DOHH2 (cell line): ENCODE measurements at regions not wholly inside any gene's neighbourhood (a gene's known extent, or its start where the extent isn't known, plus 50 kb on each side); places are given as distances from the start of the nearest gene placed in this dataset.

Source experiments
- H3F3A ChIP-seq: fragments of 200-600 bp; sonication (generic), shearing (Covaris generic); 2 replicates; pipeline ENCODE4 v1.6.0; 2016; ENCODE audit warnings: antibody characterized with exemption, mild to moderate bottlenecking; ENCODE audit not compliant: control insufficient read depth, insufficient read depth
- H3K27ac ChIP-seq: fragments of 200-600 bp; sonication (generic); 2 replicates; pipeline ENCODE4 v1.5.1; 2014; ENCODE audit warnings: low read depth, mild to moderate bottlenecking, low read length, moderate library complexity
- H3K27me3 ChIP-seq: fragments of 200-600 bp; sonication (generic); 2 replicates; pipeline ENCODE4 v1.6.1; 2014; ENCODE audit warnings: mild to moderate bottlenecking, low read length, mixed read lengths; ENCODE audit not compliant: control insufficient read depth
- H3K36me3 ChIP-seq: fragments of 200-600 bp; sonication (generic); 2 replicates; pipeline ENCODE4 v1.6.1; 2014; ENCODE audit warnings: mild to moderate bottlenecking, low read length, moderate library complexity, mixed read lengths; ENCODE audit not compliant: control insufficient read depth
- H3K4me1 ChIP-seq: fragments of 200-600 bp; sonication (generic); 2 replicates; pipeline ENCODE4 v1.6.1; 2014; ENCODE audit warnings: mild to moderate bottlenecking, low read length, mixed read lengths; ENCODE audit not compliant: control insufficient read depth
- H3K4me2 ChIP-seq: fragments of 200-600 bp; sonication (generic); 2 replicates; pipeline ENCODE4 v1.6.0; 2014; ENCODE audit warnings: mild to moderate bottlenecking, low read length, moderate library complexity
- H3K4me3 ChIP-seq: fragments of 200-600 bp; sonication (generic); 2 replicates; pipeline ENCODE4 v1.5.1; 2014; ENCODE audit warnings: mild to moderate bottlenecking, low read length, mixed read lengths
- H3K79me2 ChIP-seq: fragments of 200-600 bp; sonication (generic); 2 replicates; pipeline ENCODE4 v1.6.1; 2014; ENCODE audit warnings: mild to moderate bottlenecking, low read length, mixed read lengths; ENCODE audit not compliant: control insufficient read depth
- H3K9me2 ChIP-seq: fragments of 200-600 bp; sonication (generic); replicated peaks from 2 replicates; pipeline ENCODE4 v1.6.1; 2014; ENCODE audit warnings: mild to moderate bottlenecking, low read length, mixed read lengths; ENCODE audit not compliant: control insufficient read depth
- H3K9me3 ChIP-seq: fragments of 200-600 bp; sonication (generic); 2 replicates; pipeline ENCODE4 v1.6.1; 2014; ENCODE audit warnings: antibody characterized with exemption, low read length, mixed read lengths; ENCODE audit not compliant: control insufficient read depth, insufficient read depth
- H4K20me1 ChIP-seq: fragments of 200-600 bp; sonication (generic); 2 replicates; pipeline ENCODE4 v1.6.0; 2014; ENCODE audit warnings: low read depth, mild to moderate bottlenecking, antibody characterized with exemption, low read length, moderate library complexity; ENCODE audit not compliant: control insufficient read depth, insufficient read depth
- CTCF ChIP-seq: fragments of 200-600 bp; sonication (generic); IDR thresholded peaks from one replicate; pipeline ENCODE4 v1.5.1; 2014; ENCODE audit warnings: antibody characterized with exemption, mild to moderate bottlenecking, low read depth, low read length; ENCODE audit not compliant: poor library complexity, severe bottlenecking
- EZH2phosphoT487 ChIP-seq: fragments of 200-600 bp; sonication (generic); IDR thresholded peaks from 2 replicates; pipeline ENCODE4 v1.6.1; 2017; ENCODE audit warnings: borderline replicate concordance, mild to moderate bottlenecking, antibody characterized with exemption, low read length, moderate library complexity, mixed read lengths

DNA sequence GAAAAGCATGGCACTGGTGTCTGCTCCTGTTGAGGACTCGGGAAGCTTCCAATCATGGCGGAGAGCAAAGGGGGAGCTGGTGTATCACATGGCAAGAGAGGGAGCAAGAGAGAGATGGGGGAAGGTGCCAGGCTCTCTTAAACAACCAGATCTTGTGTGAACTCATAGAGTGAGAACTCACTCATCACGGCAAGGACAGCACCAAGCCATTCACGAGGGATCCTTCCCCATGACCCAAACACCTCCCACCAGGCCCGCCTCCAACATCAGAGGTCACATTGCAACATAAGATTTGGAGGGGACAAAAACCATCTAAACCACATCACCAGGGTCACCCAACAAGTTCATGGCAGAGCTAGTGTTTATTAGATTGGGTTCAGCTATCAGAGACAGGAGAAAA, 218.7 kb upstream of the BCOR start:
- TF ChIP-seq CTCF (no peak), EZH2phosphoT487 (no peak)
- H3K4me3 ChIP-seq, result no peak overlapping the region
- no peaks in the 10 kb centered on the region for H3K79me2 ChIP-seq
- H3K4me1 ChIP-seq, result no peaks in the 10 kb centered on the region
- H4K20me1 ChIP-seq, result no peaks in the 10 kb centered on the region
- H3F3A ChIP-seq, result no peaks in the 10 kb centered on the region
- no peaks in the 10 kb centered on the region for H3K9me3 ChIP-seq
- H3K9me2 ChIP-seq, result no peaks in the 10 kb centered on the region
- no peak overlapping the region for H3K4me2 ChIP-seq
- H3K27me3 ChIP-seq, result no peaks in the 10 kb centered on the region
- no peak overlapping the region for H3K27ac ChIP-seq
- H3K36me3 ChIP-seq, result no peaks in the 10 kb centered on the region

DNA sequence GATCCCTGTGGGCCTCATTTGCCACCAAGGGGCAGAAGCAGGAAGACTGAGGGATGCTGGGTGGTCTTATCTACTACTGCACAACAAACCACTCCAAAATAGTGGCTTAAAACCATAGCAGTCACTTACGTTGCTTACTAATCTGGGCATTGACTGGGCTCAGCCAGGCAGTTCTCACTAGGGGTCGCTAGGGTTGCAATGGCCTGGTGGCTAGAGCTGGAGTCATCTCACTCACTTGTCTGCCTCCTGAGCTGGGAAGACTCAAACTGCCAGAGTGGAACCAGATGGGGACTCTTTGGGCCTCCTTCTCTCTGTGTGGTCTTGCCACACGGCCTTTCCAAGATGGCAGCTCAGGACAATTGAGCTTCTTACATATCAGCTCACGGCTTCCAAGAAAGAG, 216.3 kb upstream of the BCOR start:
- Histone ChIP-seq H4K20me1 (no peaks in the 10 kb centered on the region), H3K79me2 (no peaks in the 10 kb centered on the region), H3K27ac (no peak overlapping the region), H3K36me3 (no peaks in the 10 kb centered on the region), H3K27me3 (no peaks in the 10 kb centered on the region), H3K9me2 (no peaks in the 10 kb centered on the region), H3K4me3 (no peak overlapping the region), H3K4me2 (no peak overlapping the region), H3F3A (no peaks in the 10 kb centered on the region), H3K4me1 (no peaks in the 10 kb centered on the region), H3K9me3 (no peaks in the 10 kb centered on the region)
- no peak for TF ChIP-seq CTCF
- no peak for TF ChIP-seq EZH2phosphoT487

DNA sequence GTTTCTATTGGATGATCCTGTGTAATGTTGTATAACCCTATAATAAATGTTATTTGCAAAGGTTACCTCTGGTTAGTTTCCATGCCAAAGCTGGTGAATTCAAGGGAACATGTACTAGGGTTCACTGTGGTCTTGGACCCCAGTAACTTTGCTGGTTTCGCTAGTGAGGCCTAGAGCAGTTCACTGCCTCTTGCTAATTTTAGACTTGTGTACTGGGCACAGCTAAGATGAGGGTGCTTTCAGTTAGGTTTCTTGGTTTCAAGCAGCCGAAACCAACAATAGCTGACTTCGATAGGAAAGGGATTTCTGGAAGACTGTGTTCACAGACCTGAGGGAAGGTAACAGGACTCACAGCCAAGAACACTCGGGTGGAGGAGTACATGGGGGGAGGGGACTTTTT, 215.5 kb upstream of the BCOR start:
- no peaks in the 10 kb centered on the region for H3K9me3 ChIP-seq
- H3F3A ChIP-seq, result no peaks in the 10 kb centered on the region
- no peak overlapping the region for H3K27ac ChIP-seq
- H4K20me1 ChIP-seq, result no peaks in the 10 kb centered on the region
- TF ChIP-seq CTCF (no peak), EZH2phosphoT487 (no peak)
- no peaks in the 10 kb centered on the region for H3K79me2 ChIP-seq
- no peak overlapping the region for H3K4me3 ChIP-seq
- no peak overlapping the region for H3K4me2 ChIP-seq
- H3K9me2 ChIP-seq, result no peaks in the 10 kb centered on the region
- H3K4me1 ChIP-seq, result no peaks in the 10 kb centered on the region
- H3K27me3 ChIP-seq, result no peaks in the 10 kb centered on the region
- H3K36me3 ChIP-seq, result no peaks in the 10 kb centered on the region

DNA sequence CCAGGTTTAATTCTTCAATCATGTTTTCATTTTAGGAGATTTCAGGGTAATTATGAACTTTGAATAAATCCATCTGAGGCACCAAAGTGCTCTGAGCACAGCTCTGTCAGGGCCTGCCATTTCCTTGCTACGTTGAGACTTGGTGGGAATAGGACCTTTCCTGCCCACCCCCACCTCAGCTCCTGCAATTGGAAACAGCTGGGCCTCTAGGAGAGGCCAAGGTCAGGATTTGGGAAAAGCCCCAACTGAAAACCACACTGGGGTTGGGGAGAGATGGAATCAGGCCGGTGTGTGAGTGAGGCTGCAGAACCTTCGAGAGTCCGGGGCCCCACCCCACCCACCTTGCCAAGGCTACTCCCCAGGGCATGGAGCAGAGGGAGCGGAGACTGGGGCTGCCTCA, 212.7 kb upstream of the BCOR start:
- H3K27me3 ChIP-seq, result no peaks in the 10 kb centered on the region
- TF ChIP-seq EZH2phosphoT487, result no peak
- TF ChIP-seq CTCF, result no peak

More for the DNA sequence above, 212.7 kb upstream of the BCOR start:
- H3K9me2 ChIP-seq, result no peaks in the 10 kb centered on the region
- H3K36me3 ChIP-seq, result no peaks in the 10 kb centered on the region
- no peaks in the 10 kb centered on the region for H3K4me1 ChIP-seq
- H3F3A ChIP-seq, result no peaks in the 10 kb centered on the region
- H3K27ac ChIP-seq, result no peak overlapping the region
- no peaks in the 10 kb centered on the region for H3K9me3 ChIP-seq
- no peak overlapping the region for H3K4me3 ChIP-seq
- no peaks in the 10 kb centered on the region for H4K20me1 ChIP-seq
- no peaks in the 10 kb centered on the region for H3K79me2 ChIP-seq
- no peak overlapping the region for H3K4me2 ChIP-seq
